CD4-positive, alpha-beta T cell treated with Interferon gamma for 1 hour (primary cell): ENCODE measurements at regions not wholly inside any gene's neighbourhood (a gene's known extent, or its start where the extent isn't known, plus 50 kb on each side); places are given as distances from the start of the nearest gene placed in this dataset.
"Not testable (repeated sequence)": the region's sequence is repeated elsewhere in the genome, so short reads cannot be mapped to it uniquely, and the experiment has no call there.

ENCODE experiments used
- DNase-seq: peaks from one replicate; pipeline ENCODE4 v3.0.0-alpha.2; 2020

- DNase-seq = no peak
These were observed 171.3 kb upstream of the NT5E start for GRCh38 chr6:85278466-85279035.

- not testable (repeated sequence) for DNase-seq
These were observed 173.9 kb upstream of the NT5E start for GRCh38 chr6:85276026-85276425.

GRCh38 chr6:85275338-85275985 is 174.4 kb upstream of the NT5E start:
- DNase-seq = no peak

- no peak for DNase-seq
These were observed 176.0 kb upstream of the NT5E start for GRCh38 chr6:85273870-85274269.

GRCh38 chr6:85273046-85273445 is 176.8 kb upstream of the NT5E start:
- DNase-seq = no peak

- no peak for DNase-seq
These were observed 177.3 kb upstream of the NT5E start for GRCh38 chr6:85272592-85272991.

GRCh38 chr6:85262621-85263020 is 187.3 kb upstream of the NT5E start:
- DNase-seq = no peak

- no peak for DNase-seq
These were observed 188.6 kb upstream of the NT5E start for GRCh38 chr6:85261271-85261670.

GRCh38 chr6:85255661-85256060 is 194.2 kb upstream of the NT5E start:
- DNase-seq = no peak

- DNase-seq = no peak
These were observed 197.3 kb upstream of the NT5E start for GRCh38 chr6:85252552-85252951.

- no peak for DNase-seq
These were observed 197.8 kb upstream of the NT5E start for GRCh38 chr6:85252085-85252484.

- no peak for DNase-seq
These were observed 198.6 kb upstream of the NT5E start for GRCh38 chr6:85251300-85251699.

- DNase-seq = no peak
These were observed 199.2 kb upstream of the NT5E start for GRCh38 chr6:85250586-85251220.

GRCh38 chr6:85245004-85245403 is 204.9 kb upstream of the NT5E start:
- no peak for DNase-seq

- DNase-seq = no peak
These were observed 208.3 kb upstream of the NT5E start for GRCh38 chr6:85241498-85242052.

- no peak for DNase-seq
These were observed 209.0 kb upstream of the NT5E start for GRCh38 chr6:85240787-85241385.

GRCh38 chr6:85237478-85237877 is 212.4 kb upstream of the NT5E start:
- no peak for DNase-seq

- no peak for DNase-seq
These were observed 213.2 kb upstream of the NT5E start for GRCh38 chr6:85236636-85237035.

- not testable (repeated sequence) for DNase-seq
These were observed 222.5 kb upstream of the NT5E start for GRCh38 chr6:85227345-85227744.

GRCh38 chr6:85212794-85213193 is 237.1 kb upstream of the NT5E start:
- not testable (repeated sequence) for DNase-seq

- DNase-seq = no peak
These were observed 254.6 kb upstream of the NT5E start for GRCh38 chr6:85195243-85195642.

- no peak for DNase-seq
These were observed 256.5 kb upstream of the NT5E start for GRCh38 chr6:85193339-85193738.

GRCh38 chr6:85192596-85192995 is 257.3 kb upstream of the NT5E start:
- no peak for DNase-seq

GRCh38 chr6:85192186-85192585 is 257.7 kb upstream of the NT5E start:
- DNase-seq = no peak
